HL-60 (cell line): ENCODE measurements at regions not wholly inside any gene's neighbourhood (a gene's known extent, or its start where the extent isn't known, plus 50 kb on each side); places are given as distances from the start of the nearest gene placed in this dataset.

Source experiments
- GABPA ChIP-seq: IDR thresholded peaks from 2 replicates; pipeline ENCODE4 v1.6.1; 2012; ENCODE audit warnings: low read depth
- POLR2AphosphoS5 ChIP-seq: IDR thresholded peaks from 2 replicates; pipeline ENCODE4 v1.6.1; 2012; ENCODE audit warnings: low read depth
- SPI1 ChIP-seq: IDR thresholded peaks from 2 replicates; pipeline ENCODE4 v1.6.1; 2012; ENCODE audit warnings: low read depth, mild to moderate bottlenecking, borderline replicate concordance
- TF ChIP-seq, protein P1 (sequence below): IDR thresholded peaks from one replicate; pipeline ENCODE4 v1.5.1; 2011; ENCODE audit warnings: low read length, control low read depth, inconsistent platforms; ENCODE audit not compliant: insufficient read depth
- TF ChIP-seq, protein P2 (sequence below): IDR thresholded peaks from 2 replicates; pipeline ENCODE4 v1.6.1; 2012; ENCODE audit warnings: low read depth; ENCODE audit not compliant: insufficient replicate concordance

DNA sequence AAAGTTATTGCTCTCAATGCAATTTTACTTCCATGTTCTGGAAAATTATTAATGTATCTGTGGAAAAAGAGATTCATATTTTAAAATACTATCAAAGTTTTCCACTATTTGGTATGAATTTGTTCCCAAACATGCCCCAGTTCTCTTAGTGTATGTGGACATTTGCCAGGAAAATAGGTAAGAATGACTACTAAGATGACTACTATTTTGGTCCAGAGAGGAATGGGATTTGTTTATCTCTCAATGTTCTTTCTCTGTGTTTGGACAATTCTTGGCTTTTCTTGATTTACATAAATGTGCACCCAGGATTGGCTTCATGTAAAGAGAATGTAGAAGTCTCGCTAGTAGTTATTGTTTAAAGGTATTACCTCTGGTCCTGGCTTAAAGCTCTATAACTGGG lies 60.3 kb upstream of the POT1 start:
- TF ChIP-seq, protein P1, sequence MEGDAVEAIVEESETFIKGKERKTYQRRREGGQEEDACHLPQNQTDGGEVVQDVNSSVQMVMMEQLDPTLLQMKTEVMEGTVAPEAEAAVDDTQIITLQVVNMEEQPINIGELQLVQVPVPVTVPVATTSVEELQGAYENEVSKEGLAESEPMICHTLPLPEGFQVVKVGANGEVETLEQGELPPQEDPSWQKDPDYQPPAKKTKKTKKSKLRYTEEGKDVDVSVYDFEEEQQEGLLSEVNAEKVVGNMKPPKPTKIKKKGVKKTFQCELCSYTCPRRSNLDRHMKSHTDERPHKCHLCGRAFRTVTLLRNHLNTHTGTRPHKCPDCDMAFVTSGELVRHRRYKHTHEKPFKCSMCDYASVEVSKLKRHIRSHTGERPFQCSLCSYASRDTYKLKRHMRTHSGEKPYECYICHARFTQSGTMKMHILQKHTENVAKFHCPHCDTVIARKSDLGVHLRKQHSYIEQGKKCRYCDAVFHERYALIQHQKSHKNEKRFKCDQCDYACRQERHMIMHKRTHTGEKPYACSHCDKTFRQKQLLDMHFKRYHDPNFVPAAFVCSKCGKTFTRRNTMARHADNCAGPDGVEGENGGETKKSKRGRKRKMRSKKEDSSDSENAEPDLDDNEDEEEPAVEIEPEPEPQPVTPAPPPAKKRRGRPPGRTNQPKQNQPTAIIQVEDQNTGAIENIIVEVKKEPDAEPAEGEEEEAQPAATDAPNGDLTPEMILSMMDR, result no peak
- TF ChIP-seq, protein P2, sequence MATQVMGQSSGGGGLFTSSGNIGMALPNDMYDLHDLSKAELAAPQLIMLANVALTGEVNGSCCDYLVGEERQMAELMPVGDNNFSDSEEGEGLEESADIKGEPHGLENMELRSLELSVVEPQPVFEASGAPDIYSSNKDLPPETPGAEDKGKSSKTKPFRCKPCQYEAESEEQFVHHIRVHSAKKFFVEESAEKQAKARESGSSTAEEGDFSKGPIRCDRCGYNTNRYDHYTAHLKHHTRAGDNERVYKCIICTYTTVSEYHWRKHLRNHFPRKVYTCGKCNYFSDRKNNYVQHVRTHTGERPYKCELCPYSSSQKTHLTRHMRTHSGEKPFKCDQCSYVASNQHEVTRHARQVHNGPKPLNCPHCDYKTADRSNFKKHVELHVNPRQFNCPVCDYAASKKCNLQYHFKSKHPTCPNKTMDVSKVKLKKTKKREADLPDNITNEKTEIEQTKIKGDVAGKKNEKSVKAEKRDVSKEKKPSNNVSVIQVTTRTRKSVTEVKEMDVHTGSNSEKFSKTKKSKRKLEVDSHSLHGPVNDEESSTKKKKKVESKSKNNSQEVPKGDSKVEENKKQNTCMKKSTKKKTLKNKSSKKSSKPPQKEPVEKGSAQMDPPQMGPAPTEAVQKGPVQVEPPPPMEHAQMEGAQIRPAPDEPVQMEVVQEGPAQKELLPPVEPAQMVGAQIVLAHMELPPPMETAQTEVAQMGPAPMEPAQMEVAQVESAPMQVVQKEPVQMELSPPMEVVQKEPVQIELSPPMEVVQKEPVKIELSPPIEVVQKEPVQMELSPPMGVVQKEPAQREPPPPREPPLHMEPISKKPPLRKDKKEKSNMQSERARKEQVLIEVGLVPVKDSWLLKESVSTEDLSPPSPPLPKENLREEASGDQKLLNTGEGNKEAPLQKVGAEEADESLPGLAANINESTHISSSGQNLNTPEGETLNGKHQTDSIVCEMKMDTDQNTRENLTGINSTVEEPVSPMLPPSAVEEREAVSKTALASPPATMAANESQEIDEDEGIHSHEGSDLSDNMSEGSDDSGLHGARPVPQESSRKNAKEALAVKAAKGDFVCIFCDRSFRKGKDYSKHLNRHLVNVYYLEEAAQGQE, result no peak
- no peak for TF ChIP-seq SPI1
- TF ChIP-seq GABPA, result no peak
- TF ChIP-seq POLR2AphosphoS5, result no peak
